IMR-90 (cell line): ENCODE measurements at regions not wholly inside any gene's neighbourhood (a gene's known extent, or its start where the extent isn't known, plus 50 kb on each side); places are given as distances from the start of the nearest gene placed in this dataset.

Source experiments
- ATAC-seq: fragments of 200-7000 bp; cut with Tn5 transposase; 2 replicates; pipeline ENCODE4 v1.9.1; 2020; ENCODE audit warnings: low read depth, mild to moderate bottlenecking, moderate library complexity
- BruUV-seq: library from RNA; stranded (reverse); fragments of 400-500 nt; replicated peaks from 2 replicates; lab custom pipeline; 2021; lab: Mats Ljungman, UMichigan
- CTCF ChIA-PET: fragments of 300-600 bp; formaldehyde crosslinking; extraction: SDS; loops from one replicate; lab custom pipeline; 2021; ENCODE audit warnings: antibody characterized with exemption; lab: Yijun Ruan, JAX
- POLR2A ChIA-PET: fragments of 300-600 bp; sonication (Branson Sonifier 250); formaldehyde crosslinking; loops from one replicate; lab custom pipeline; 2022; ENCODE audit warnings: antibody characterized with exemption; ENCODE audit not compliant: unreplicated experiment; lab: Charles Lee
- DNase-seq: peaks from one replicate; pipeline ENCODE4 v3.0.0; 2013
- H2AFZ ChIP-seq: replicated peaks from 2 replicates; pipeline ENCODE3; 2013; ENCODE audit warnings: low read length, mild to moderate bottlenecking; ENCODE audit not compliant: poor library complexity
- H2AK5ac ChIP-seq: 2 replicates; pipeline ENCODE4 v1.6.1; 2013; ENCODE audit warnings: low read depth, low read length, inconsistent platforms
- H2AK9ac ChIP-seq: replicated peaks from 2 replicates; pipeline ENCODE3; 2013; ENCODE audit warnings: mild to moderate bottlenecking, low read depth, low read length, moderate library complexity; ENCODE audit not compliant: poor library complexity
- H2BK120ac ChIP-seq: 2 replicates; pipeline ENCODE4 v1.6.1; 2013; ENCODE audit warnings: low read depth, low read length, inconsistent platforms
- H2BK15ac ChIP-seq: 3 replicates; pipeline ENCODE4 v1.6.1; 2013; ENCODE audit warnings: low read depth, low read length, inconsistent platforms
- H2BK20ac ChIP-seq: 2 replicates; pipeline ENCODE4 v1.6.1; 2013; ENCODE audit warnings: low read depth, mild to moderate bottlenecking, inconsistent platforms, low read length, moderate library complexity
- H2BK5ac ChIP-seq: 2 replicates; pipeline ENCODE4 v1.6.1; 2013; ENCODE audit warnings: mild to moderate bottlenecking, low read depth, low read length, inconsistent platforms; ENCODE audit not compliant: poor library complexity, severe bottlenecking
- H3K14ac ChIP-seq: replicated peaks from 2 replicates; pipeline ENCODE4 v1.6.1; 2013; ENCODE audit warnings: low read depth, low read length, inconsistent platforms
- H3K18ac ChIP-seq: 2 replicates; pipeline ENCODE4 v1.6.1; 2013; ENCODE audit warnings: low read depth, low read length, control low read depth
- H3K23ac ChIP-seq: 2 replicates; pipeline ENCODE4 v1.6.1; 2013; ENCODE audit warnings: low read depth, low read length, inconsistent platforms
- H3K27ac ChIP-seq: 2 replicates; pipeline ENCODE4 v1.5.1; 2013; ENCODE audit warnings: mild to moderate bottlenecking, control low read depth, low read length; ENCODE audit not compliant: insufficient read depth
- H3K27me3 ChIP-seq: 2 replicates; pipeline ENCODE4 v1.6.1; 2013; ENCODE audit warnings: low read length; ENCODE audit not compliant: control insufficient read depth, insufficient read depth
- H3K36me3 ChIP-seq: 2 replicates; pipeline ENCODE4 v1.6.1; 2013; ENCODE audit warnings: low read length, mixed read lengths; ENCODE audit not compliant: control insufficient read depth, insufficient read depth
- H3K4ac ChIP-seq: 2 replicates; pipeline ENCODE4 v1.6.1; 2013; ENCODE audit warnings: low read depth, low read length, inconsistent platforms
- H3K4me1 ChIP-seq: 2 replicates; pipeline ENCODE4 v1.6.1; 2013; ENCODE audit warnings: low read length, mixed read lengths; ENCODE audit not compliant: control insufficient read depth, insufficient read depth
- H3K4me2 ChIP-seq: 2 replicates; pipeline ENCODE4 v1.6.1; 2013; ENCODE audit warnings: low read depth, mild to moderate bottlenecking, control low read depth, low read length, moderate library complexity
- H3K4me3 ChIP-seq: 2 replicates; pipeline ENCODE4 v1.5.1; 2013; ENCODE audit warnings: low read depth, mild to moderate bottlenecking, control low read depth, low read length, moderate library complexity; ENCODE audit not compliant: insufficient read depth
- H3K56ac ChIP-seq: 2 replicates; pipeline ENCODE4 v1.6.1; 2013; ENCODE audit warnings: low read length, inconsistent platforms; ENCODE audit not compliant: insufficient read depth; ENCODE audit errors: extremely low read depth
- H3K79me1 ChIP-seq, 2 experiments: 2 replicates each; pipeline ENCODE4 v1.6.1; 2013; ENCODE audit warnings: low read length in 2 of 2, inconsistent platforms in 1 of 2, low read depth in 1 of 2
- H3K9ac ChIP-seq: 2 replicates; pipeline ENCODE4 v1.6.1; 2013; ENCODE audit warnings: low read depth, low read length, control low read depth
- H3K9me1 ChIP-seq: 2 replicates; pipeline ENCODE4 v1.6.1; 2013; ENCODE audit warnings: low read length, inconsistent platforms; ENCODE audit not compliant: insufficient read depth
- H3K9me3 ChIP-seq: 2 replicates; pipeline ENCODE4 v1.6.1; 2013; ENCODE audit warnings: low read length; ENCODE audit not compliant: control insufficient read depth, insufficient read depth
- H4K20me1 ChIP-seq: 2 replicates; pipeline ENCODE4 v1.6.1; 2013; ENCODE audit warnings: low read length, inconsistent platforms; ENCODE audit not compliant: insufficient read depth
- H4K5ac ChIP-seq: 2 replicates; pipeline ENCODE4 v1.6.1; 2013; ENCODE audit warnings: mild to moderate bottlenecking, low read depth, low read length, control low read depth
- H4K8ac ChIP-seq, 2 experiments: 2 replicates each; pipeline ENCODE4 v1.6.1; 2013; ENCODE audit warnings: low read depth in 2 of 2, low read length in 2 of 2, control low read depth in 1 of 2, inconsistent platforms in 1 of 2
- H4K91ac ChIP-seq: 2 replicates; pipeline ENCODE4 v1.6.1; 2013; ENCODE audit warnings: low read depth, low read length, inconsistent platforms; ENCODE audit not compliant: insufficient read depth
- BHLHE40 ChIP-seq: fragments of 150-350 bp; IDR thresholded peaks from 2 replicates; pipeline ENCODE4 v1.6.1; 2016; ENCODE audit warnings: mild to moderate bottlenecking, low read depth, low read length
- CEBPB ChIP-seq: IDR thresholded peaks from 2 replicates; pipeline ENCODE4 v1.6.1; 2012; ENCODE audit warnings: low read depth, low read length, improper control_type of control experiment
- NFE2L2 ChIP-seq: fragments of 150-350 bp; IDR thresholded peaks from 2 replicates; pipeline ENCODE4 v1.6.1; 2016; ENCODE audit warnings: low read depth, mild to moderate bottlenecking, low read length
- POLR2A ChIP-seq: IDR thresholded peaks from 2 replicates; pipeline ENCODE4 v1.6.1; 2012; ENCODE audit warnings: mild to moderate bottlenecking, low read depth, low read length
- RAD21 ChIP-seq: IDR thresholded peaks from 2 replicates; pipeline ENCODE4 v1.6.1; 2012; ENCODE audit warnings: low read length, improper control_type of control experiment
- RCOR1 ChIP-seq: IDR thresholded peaks from 2 replicates; pipeline ENCODE4 v1.6.1; 2012; ENCODE audit warnings: mild to moderate bottlenecking, low read length, improper control_type of control experiment; ENCODE audit not compliant: insufficient replicate concordance
- whole genome bisulfite sequencing, 2 experiments: methylation state at CpG; one replicate each; pipeline versions ENCODE4 v1.1.5 to v1.1.7; 2013; ENCODE audit warnings: missing lambda C conversion rate in 2 of 2; ENCODE audit not compliant: insufficient read length in 1 of 2; ENCODE audit errors: extremely low coverage in 2 of 2; 5-methylcytosine and 5-hydroxymethylcytosine counted together
- dilution Hi-C: fragments of 300-500 bp; cut with HindIII; formaldehyde crosslinking; loops from one replicate; pipeline ENCODE4 v1.14.3; 2018; ENCODE audit warnings: low sequenced_read_pairs; ENCODE audit not compliant: unreplicated experiment
- in situ Hi-C: fragments of 300-500 bp; cut with MboI; formaldehyde crosslinking; loops from 3 replicates; pipeline ENCODE4 v1.14.3; 2019; ENCODE audit warnings: low sequenced_read_pairs, inconsistent platforms, mixed read lengths
- intact Hi-C: fragments of 100-400 bp; cut with micrococcal nuclease; formaldehyde crosslinking; loops from 2 replicates; pipeline ENCODE4 v1.10.0; 2022
- TF ChIP-seq, protein P1 (sequence below): conservative IDR thresholded peaks from 2 replicates; pipeline ENCODE4 v1.5.1; 2012; ENCODE audit warnings: mild to moderate bottlenecking, low read depth, low read length, improper control_type of control experiment

DNA sequence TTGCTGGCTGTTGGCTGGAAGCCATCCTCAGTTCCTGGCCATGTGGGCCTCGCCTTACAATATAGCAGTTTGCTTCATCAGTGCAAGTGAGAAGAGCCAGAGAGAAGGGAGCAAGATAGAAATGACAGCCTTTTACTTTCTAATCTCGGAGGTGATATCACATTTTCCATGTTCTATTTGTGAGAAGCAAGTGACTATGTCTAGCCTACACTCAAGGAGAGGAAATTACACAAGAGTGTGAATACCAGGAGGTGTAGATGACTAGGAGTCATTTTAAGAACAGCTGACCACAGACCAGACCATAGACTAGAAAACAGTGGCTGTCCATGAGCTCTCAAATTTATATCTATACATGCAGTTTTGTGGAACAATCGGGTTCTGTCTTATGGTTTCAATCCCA is 163.0 kb upstream of the NRXN3 start:
- 29% methylated on average over 1 of the region's 3 CpGs; no CpG with 5 or more reads in 1 of the 2 experiments for WGBS, 2 experiments
- Histone ChIP-seq H3K56ac (no peak overlapping the region), H2BK20ac (no peak overlapping the region), H3K27ac (no peak overlapping the region), H4K8ac (no peak overlapping the region), H3K4me3 (no peak overlapping the region), H3K14ac (no peak overlapping the region), H2BK15ac (no peak overlapping the region), H3K36me3 (no peaks in the 10 kb centered on the region), H2AFZ (no peak overlapping the region), H3K18ac (no peak overlapping the region), H2AK5ac (no peak overlapping the region), H4K5ac (no peak overlapping the region), H3K4me2 (no peak overlapping the region), H3K4ac (no peak overlapping the region), H3K9ac (no peak overlapping the region), H3K27me3 (no peaks in the 10 kb centered on the region), H2AK9ac (no peak overlapping the region), H4K91ac (no peak overlapping the region), H3K79me1 (no peaks in the 10 kb centered on the region), H3K9me3 (peaks cover 8% of the 10 kb centered on the region), H2BK5ac (no peak overlapping the region), H4K20me1 (no peaks in the 10 kb centered on the region), H3K23ac (no peak overlapping the region), H3K4me1 (no peaks in the 10 kb centered on the region), H3K9me1 (no peaks in the 10 kb centered on the region), H2BK120ac (no peak overlapping the region)
- DNase-seq (no peak), ATAC-seq (no peak)
- dilution Hi-C loops (no loop called here), intact Hi-C loops (no loop called here), in situ Hi-C loops (no loop called here)
- TF ChIP-seq BHLHE40: no peak
- TF ChIP-seq, protein P1, sequence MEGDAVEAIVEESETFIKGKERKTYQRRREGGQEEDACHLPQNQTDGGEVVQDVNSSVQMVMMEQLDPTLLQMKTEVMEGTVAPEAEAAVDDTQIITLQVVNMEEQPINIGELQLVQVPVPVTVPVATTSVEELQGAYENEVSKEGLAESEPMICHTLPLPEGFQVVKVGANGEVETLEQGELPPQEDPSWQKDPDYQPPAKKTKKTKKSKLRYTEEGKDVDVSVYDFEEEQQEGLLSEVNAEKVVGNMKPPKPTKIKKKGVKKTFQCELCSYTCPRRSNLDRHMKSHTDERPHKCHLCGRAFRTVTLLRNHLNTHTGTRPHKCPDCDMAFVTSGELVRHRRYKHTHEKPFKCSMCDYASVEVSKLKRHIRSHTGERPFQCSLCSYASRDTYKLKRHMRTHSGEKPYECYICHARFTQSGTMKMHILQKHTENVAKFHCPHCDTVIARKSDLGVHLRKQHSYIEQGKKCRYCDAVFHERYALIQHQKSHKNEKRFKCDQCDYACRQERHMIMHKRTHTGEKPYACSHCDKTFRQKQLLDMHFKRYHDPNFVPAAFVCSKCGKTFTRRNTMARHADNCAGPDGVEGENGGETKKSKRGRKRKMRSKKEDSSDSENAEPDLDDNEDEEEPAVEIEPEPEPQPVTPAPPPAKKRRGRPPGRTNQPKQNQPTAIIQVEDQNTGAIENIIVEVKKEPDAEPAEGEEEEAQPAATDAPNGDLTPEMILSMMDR: no peak
- TF ChIP-seq POLR2A: no peak
- TF ChIP-seq NFE2L2: no peak
- TF ChIP-seq CEBPB: no peak
- TF ChIP-seq RAD21: no peak
- no peak for TF ChIP-seq RCOR1
- CTCF ChIA-PET: no interaction called here
- BruUV-seq: no TSS peak
- POLR2A ChIA-PET: no interaction called here
